ENCODE measurements at regions not wholly inside any gene's neighbourhood (a gene's known extent, or its start where the extent isn't known, plus 50 kb on each side); places are given as distances from the start of the nearest gene placed in this dataset.

- TF ChIP-seq CTCF (IDR thresholded peaks at IDR 0.05), result no peak
- no peak for TF ChIP-seq POLR2A (IDR thresholded peaks at IDR 0.05)
Measured at GRCh38 chr14:103247169-103247606, 86.8 kb upstream of the EIF5 start.
